ENCODE measurements at regions not wholly inside any gene's neighbourhood (a gene's known extent, or its start where the extent isn't known, plus 50 kb on each side); places are given as distances from the start of the nearest gene placed in this dataset.

GRCh38 chr17:63289931-63290330 lies 156.2 kb downstream of the CYB561 start:
- peaks cover 5% of the 10 kb centered on the region; the same call in 1 of the 2 replicates for H3K9me3 ChIP-seq (ENCODE audit: low read length)
- H3K9me2 ChIP-seq (replicated peaks; ENCODE audit: low read length): no peaks in the 10 kb centered on the region
- H4K20me1 ChIP-seq (ENCODE audit: low read length): no peaks in the 10 kb centered on the region
- peaks cover 17% of the 10 kb centered on the region for H3K36me3 ChIP-seq (ENCODE audit: low read depth, low read length)
- no TSS peak for BruUV-seq (replicated peaks)
- no peak overlapping the region for H3K9ac ChIP-seq (ENCODE audit: low read length)
- no peaks in the 10 kb centered on the region for H3F3A ChIP-seq (ENCODE audit: low read length, unreplicated experiment)
- intact Hi-C loops (cut with micrococcal nuclease): loop anchor here (5.0 kb wide), 1 partner anchor 42 kb away; no protein-coding TSS in a partner anchor
- no peak for TF ChIP-seq CTCF (conservative IDR thresholded peaks at IDR 0.05; ENCODE audit: low read depth, low read length)
- TF ChIP-seq EZH2 (IDR thresholded peaks at IDR 0.05; ENCODE audit: low read length, unreplicated experiment): no peak
- no peak for TF ChIP-seq EZH2phosphoT487 (IDR thresholded peaks at IDR 0.05; ENCODE audit: borderline replicate concordance, low read length)
- no peaks in the 10 kb centered on the region for H3K27me3 ChIP-seq (ENCODE audit: low read length)
- DNase-seq (no peak), ATAC-seq (no peak)
- no peak overlapping the region for H2AFZ ChIP-seq (ENCODE audit: low read length)
- H3K4me3 ChIP-seq (ENCODE audit: low read length): no peak overlapping the region
- peaks cover 43% of the 10 kb centered on the region for H3K4me1 ChIP-seq (ENCODE audit: insufficient read depth, low read length)
- H3K27ac ChIP-seq (ENCODE audit: low read length): no peak overlapping the region
- no peaks in the 10 kb centered on the region for H3K79me2 ChIP-seq (ENCODE audit: low read length)
- CTCF ChIA-PET: no interaction called here
- H3K4me2 ChIP-seq (ENCODE audit: low read length): no peak overlapping the region
- POLR2A ChIA-PET (ENCODE audit: unreplicated experiment): interaction anchor here (0.5 kb wide), 1 partner anchor 69 kb away, joined by 3 read pairs; no protein-coding TSS in a partner anchor

GRCh38 chr17:63290351-63290750 lies 155.8 kb downstream of the CYB561 start:
- Histone ChIP-seq H3K27ac (ENCODE audit: low read length) (0 out of 2 replicates have a peak overlapping the region, but pooled peaks have one; percentile 3), H3K9ac (ENCODE audit: low read length) (no peak overlapping the region), H4K20me1 (ENCODE audit: low read length) (no peaks in the 10 kb centered on the region), H3K9me3 (ENCODE audit: low read length) (peaks cover 5% of the 10 kb centered on the region; the same call in 1 of the 2 replicates), H3K4me1 (ENCODE audit: insufficient read depth, low read length) (peaks cover 42% of the 10 kb centered on the region), H3K4me2 (ENCODE audit: low read length) (peak overlapping the region; percentile 5; the same call in 1 of the 2 replicates), H3F3A (ENCODE audit: low read length, unreplicated experiment) (no peaks in the 10 kb centered on the region), H3K27me3 (ENCODE audit: low read length) (no peaks in the 10 kb centered on the region), H3K36me3 (ENCODE audit: low read depth, low read length) (peaks cover 19% of the 10 kb centered on the region), H2AFZ (ENCODE audit: low read length) (no peak overlapping the region), H3K79me2 (ENCODE audit: low read length) (no peaks in the 10 kb centered on the region), H3K4me3 (ENCODE audit: low read length) (no peak overlapping the region), H3K9me2 (replicated peaks; ENCODE audit: low read length) (no peaks in the 10 kb centered on the region)
- intact Hi-C loops (cut with micrococcal nuclease): loop anchor here (5.0 kb wide), 1 partner anchor 42 kb away; no protein-coding TSS in a partner anchor
- ChIA-PET CTCF (no interaction called here), POLR2A (ENCODE audit: unreplicated experiment) (interaction anchor here (0.5 kb wide), 2 partner anchors 45 to 69 kb away, joined by 3 to 4 read pairs; no protein-coding TSS in a partner anchor)
- ATAC-seq (no peak), DNase-seq (no peak)
- no peak for TF ChIP-seq EZH2 (IDR thresholded peaks at IDR 0.05; ENCODE audit: low read length, unreplicated experiment)
- no peak for TF ChIP-seq EZH2phosphoT487 (IDR thresholded peaks at IDR 0.05; ENCODE audit: borderline replicate concordance, low read length)
- no peak for TF ChIP-seq CTCF (conservative IDR thresholded peaks at IDR 0.05; ENCODE audit: low read depth, low read length)
- no TSS peak for BruUV-seq (replicated peaks)

GRCh38 chr17:63290784-63291183 lies 155.3 kb downstream of the CYB561 start:
- Histone ChIP-seq H3K9me3 (ENCODE audit: low read length) (peaks cover 5% of the 10 kb centered on the region; the same call in 1 of the 2 replicates), H3K36me3 (ENCODE audit: low read depth, low read length) (peaks cover 24% of the 10 kb centered on the region), H3K27ac (ENCODE audit: low read length) (peak overlapping the region; percentile 6; the same call in 1 of the 2 replicates), H4K20me1 (ENCODE audit: low read length) (no peaks in the 10 kb centered on the region), H3F3A (ENCODE audit: low read length, unreplicated experiment) (no peaks in the 10 kb centered on the region), H2AFZ (ENCODE audit: low read length) (no peak overlapping the region), H3K4me1 (ENCODE audit: insufficient read depth, low read length) (peaks cover 38% of the 10 kb centered on the region), H3K9ac (ENCODE audit: low read length) (no peak overlapping the region), H3K4me3 (ENCODE audit: low read length) (no peak overlapping the region), H3K27me3 (ENCODE audit: low read length) (no peaks in the 10 kb centered on the region), H3K4me2 (ENCODE audit: low read length) (peak overlapping the region; percentile 5), H3K79me2 (ENCODE audit: low read length) (no peaks in the 10 kb centered on the region), H3K9me2 (replicated peaks; ENCODE audit: low read length) (no peaks in the 10 kb centered on the region)
- CTCF ChIA-PET: no interaction called here
- peak; percentile 62 for ATAC-seq
- POLR2A ChIA-PET (ENCODE audit: unreplicated experiment): interaction anchor here (0.5 kb wide), 1 partner anchor 45 kb away, joined by 4 read pairs; no protein-coding TSS in a partner anchor
- TF ChIP-seq EZH2 (IDR thresholded peaks at IDR 0.05; ENCODE audit: low read length, unreplicated experiment) (no peak), CTCF (conservative IDR thresholded peaks at IDR 0.05; ENCODE audit: low read depth, low read length) (no peak), EZH2phosphoT487 (IDR thresholded peaks at IDR 0.05; ENCODE audit: borderline replicate concordance, low read length) (no peak)
- no TSS peak for BruUV-seq (replicated peaks)
- intact Hi-C loops (cut with micrococcal nuclease): loop anchor here (5.0 kb wide), 1 partner anchor 42 kb away; no protein-coding TSS in a partner anchor
- peak; percentile 52 for DNase-seq

Measured in PC-3 (cell line).